B cell (primary cell): ENCODE measurements at regions not wholly inside any gene's neighbourhood (a gene's known extent, or its start where the extent isn't known, plus 50 kb on each side); places are given as distances from the start of the nearest gene placed in this dataset.

Source experiments
- ATAC-seq: fragments of 200-7000 bp; cut with Tn5 transposase; one replicate; pipeline ENCODE4 v1.10.0; 2021; ENCODE audit warnings: low read depth, mild to moderate bottlenecking, moderate number of reproducible peaks, moderate library complexity
- CTCF ChIA-PET: fragments of 350-600 bp; sonication (Branson Sonifier 250); formaldehyde crosslinking; loops from one replicate; lab custom pipeline; 2021; ENCODE audit warnings: antibody characterized with exemption, inconsistent platforms; lab: Charles Lee
- POLR2A ChIA-PET: fragments of 350-600 bp; sonication (Branson Sonifier 250); formaldehyde crosslinking; loops from one replicate; lab custom pipeline; 2021; ENCODE audit warnings: antibody characterized with exemption; lab: Charles Lee
- DNase-seq: peaks from one replicate; pipeline ENCODE4 v3.0.0; 2013
- H2AFZ ChIP-seq: 2 replicates; pipeline ENCODE4 v1.6.1; 2012; ENCODE audit warnings: mild to moderate bottlenecking, low read depth, low read length; ENCODE audit not compliant: insufficient read depth, poor library complexity, severe bottlenecking
- H3K27ac ChIP-seq, 2 donors: 1 replicate in 1 of 2; 2 replicates in 1 of 2; pipeline ENCODE4 v1.5.1; 2012 to 2013; ENCODE audit warnings: low read length in 2 of 2, mild to moderate bottlenecking in 2 of 2, moderate library complexity in 1 of 2
- H3K27me3 ChIP-seq, 4 experiments: fragments of 200-600 bp in 1 of 4; sonication (generic) in 1 of 4; replicated peaks in 1 of 4; 1 replicate in 2 of 4; 2 replicates in 2 of 4; pipeline versions ENCODE4 v1.6.1 to v1.7.0; 2013 to 2016; ENCODE audit warnings: low read length in 3 of 4, mild to moderate bottlenecking in 2 of 4, mixed read lengths in 1 of 4, moderate library complexity in 1 of 4; ENCODE audit not compliant: insufficient read depth in 4 of 4, control insufficient read depth in 3 of 4; ENCODE audit errors: control extremely low read depth in 1 of 4
- H3K36me3 ChIP-seq, 2 experiments: replicated peaks in 1 of 2; 1 replicate in 1 of 2; 2 replicates in 1 of 2; pipeline versions ENCODE4 v1.6.1 to v1.7.1; 2013; ENCODE audit warnings: low read length in 1 of 2; ENCODE audit not compliant: insufficient read depth in 2 of 2, control insufficient read depth in 1 of 2; ENCODE audit errors: control extremely low read depth in 1 of 2, extremely low read depth in 1 of 2
- H3K4me1 ChIP-seq, 2 donors: fragments of 200-600 bp in 1 of 2; sonication (generic) in 1 of 2; 1 replicate in 1 of 2; 2 replicates in 1 of 2; pipeline versions ENCODE4 v1.5.1 to v1.6.1; 2013 to 2017; ENCODE audit warnings: low read length in 2 of 2; ENCODE audit not compliant: control insufficient read depth in 2 of 2, insufficient read depth in 2 of 2
- H3K4me2 ChIP-seq: replicated peaks from 2 replicates; pipeline ENCODE3; 2012; ENCODE audit warnings: mild to moderate bottlenecking, low read depth, low read length; ENCODE audit not compliant: poor library complexity, severe bottlenecking
- H3K4me3 ChIP-seq, 5 experiments: fragments of 200-600 bp in 1 of 5; sonication (generic) in 1 of 5; 1 replicate in 3 of 5; 2 replicates in 2 of 5; pipeline versions ENCODE4 v1.5.1 to v1.7.0; 2011 to 2016; ENCODE audit warnings: low read length in 4 of 5, mild to moderate bottlenecking in 4 of 5, low read depth in 2 of 5, control low read depth in 1 of 5, moderate library complexity in 1 of 5; ENCODE audit not compliant: insufficient read depth in 1 of 5; ENCODE audit errors: control extremely low read depth in 1 of 5, extremely low read depth in 1 of 5
- H3K79me2 ChIP-seq: fragments of 200-600 bp; sonication (generic); one replicate; pipeline ENCODE4 v1.6.0; 2016; ENCODE audit warnings: low read length; ENCODE audit not compliant: control insufficient read depth, insufficient read depth
- H3K9ac ChIP-seq: fragments of 200-600 bp; sonication (generic); 2 replicates; pipeline ENCODE4 v1.6.1; 2017; ENCODE audit warnings: mild to moderate bottlenecking, low read length, moderate library complexity
- H3K9me3 ChIP-seq, 3 donors: one replicate each; pipeline versions ENCODE4 v1.6.1 to v1.7.1; 2013; ENCODE audit warnings: low read length in 2 of 3; ENCODE audit not compliant: control insufficient read depth in 2 of 3, insufficient read depth in 1 of 3; ENCODE audit errors: control extremely low read depth in 1 of 3
- H4K20me1 ChIP-seq: 2 replicates; pipeline ENCODE4 v1.6.0; 2012; ENCODE audit warnings: mild to moderate bottlenecking, low read length; ENCODE audit not compliant: insufficient read depth, control insufficient read depth, poor library complexity, severe bottlenecking
- H3K27ac Mint-ChIP-seq: one replicate; pipeline ENCODE4 v1.8.0; 2021; ENCODE audit warnings: mixed read lengths
- H3K27me3 Mint-ChIP-seq: one replicate; pipeline ENCODE4 v1.8.0; 2021; ENCODE audit warnings: mixed read lengths
- H3K4me1 Mint-ChIP-seq: one replicate; pipeline ENCODE4 v1.8.0; 2021; ENCODE audit warnings: mixed read lengths
- H3K4me3 Mint-ChIP-seq: one replicate; pipeline ENCODE4 v1.8.0; 2021; ENCODE audit warnings: mixed read lengths
- H3K9me3 Mint-ChIP-seq: one replicate; pipeline ENCODE4 v1.8.0; 2022; ENCODE audit warnings: mixed read lengths; ENCODE audit not compliant: insufficient read depth
- CTCF ChIP-seq: fragments of 200-600 bp; IDR thresholded peaks from one replicate; pipeline ENCODE4 v1.8.0; 2022; ENCODE audit warnings: antibody characterized with exemption, mild to moderate bottlenecking
- EZH2 ChIP-seq: IDR thresholded peaks from 2 replicates; pipeline ENCODE4 v1.6.1; 2012; ENCODE audit warnings: borderline replicate concordance, low read depth, mild to moderate bottlenecking, moderate library complexity, low read length; ENCODE audit not compliant: insufficient read depth, poor library complexity, severe bottlenecking
- WGBS: methylation state at CpG from one replicate; pipeline ENCODE4 v1.1.5; 2013; ENCODE audit warnings: missing lambda C conversion rate; ENCODE audit not compliant: insufficient coverage; 5-methylcytosine and 5-hydroxymethylcytosine counted together
- intact Hi-C: fragments of 100-400 bp; cut with micrococcal nuclease; formaldehyde crosslinking; loops from one replicate; pipeline ENCODE4 v1.10.0; 2022

- Mint-ChIP-seq H3K27me3 (no peaks in the 10 kb centered on the region), H3K4me3 (no peak overlapping the region), H3K27ac (no peak overlapping the region), H3K4me1 (no peaks in the 10 kb centered on the region), H3K9me3 (peaks cover 6% of the 10 kb centered on the region)
- no peak overlapping the region for H3K4me2 ChIP-seq
- no peak overlapping the region for H3K27ac ChIP-seq
- no peaks in the 10 kb centered on the region for H3K27me3 ChIP-seq
- no peak for TF ChIP-seq CTCF
- TF ChIP-seq EZH2, result no peak
- H4K20me1 ChIP-seq, result no peaks in the 10 kb centered on the region
- DNase-seq (no peak), ATAC-seq (no peak)
- no peak overlapping the region for H2AFZ ChIP-seq
- CTCF ChIA-PET, result no interaction called here
- no peak overlapping the region for H3K9ac ChIP-seq
- H3K36me3 ChIP-seq, result no peaks in the 10 kb centered on the region
- H3K4me3 ChIP-seq, result no peak overlapping the region
- no peaks in the 10 kb centered on the region for H3K4me1 ChIP-seq
- intact Hi-C loops, result no loop called here
- H3K79me2 ChIP-seq, result no peaks in the 10 kb centered on the region
- peaks cover 0 to 6% (median 0%) of the 10 kb centered on the region in 3 donors for H3K9me3 ChIP-seq
- 83% methylated on average over 2 of the region's 3 CpGs for WGBS
- POLR2A ChIA-PET, result no interaction called here
Measured at GRCh38 chr11:26929806-26930517, 64.0 kb upstream of the FIBIN start.

- no peaks in the 10 kb centered on the region for H3K79me2 ChIP-seq
- ChIA-PET CTCF (no interaction called here), POLR2A (no interaction called here)
- peaks cover 0 to 6% (median 0%) of the 10 kb centered on the region in 3 donors for H3K9me3 ChIP-seq
- no peaks in the 10 kb centered on the region for H3K27me3 Mint-ChIP-seq
- no peaks in the 10 kb centered on the region for H3K4me1 ChIP-seq
- H3K27ac Mint-ChIP-seq, result no peak overlapping the region
- H3K4me1 Mint-ChIP-seq, result no peaks in the 10 kb centered on the region
- ATAC-seq (no peak), DNase-seq (no peak)
- no peak overlapping the region for H3K4me3 Mint-ChIP-seq
- no peak overlapping the region for H3K4me2 ChIP-seq
- no peak overlapping the region for H2AFZ ChIP-seq
- H3K27ac ChIP-seq, result no peak overlapping the region
- no peaks in the 10 kb centered on the region for H3K27me3 ChIP-seq
- intact Hi-C loops, result no loop called here
- H3K9me3 Mint-ChIP-seq, result peaks cover 6% of the 10 kb centered on the region
- no peaks in the 10 kb centered on the region for H4K20me1 ChIP-seq
- WGBS, result no CpG with 5 or more reads among the region's 1 CpG
- no peaks in the 10 kb centered on the region for H3K36me3 ChIP-seq
- H3K4me3 ChIP-seq, result no peak overlapping the region
- TF ChIP-seq CTCF (no peak), EZH2 (no peak)
- H3K9ac ChIP-seq, result no peak overlapping the region
Measured at GRCh38 chr11:26930518-26931247, 63.2 kb upstream of the FIBIN start.
